ENCODE measurements at regions not wholly inside any gene's neighbourhood (a gene's known extent, or its start where the extent isn't known, plus 50 kb on each side); places are given as distances from the start of the nearest gene placed in this dataset.

DNA sequence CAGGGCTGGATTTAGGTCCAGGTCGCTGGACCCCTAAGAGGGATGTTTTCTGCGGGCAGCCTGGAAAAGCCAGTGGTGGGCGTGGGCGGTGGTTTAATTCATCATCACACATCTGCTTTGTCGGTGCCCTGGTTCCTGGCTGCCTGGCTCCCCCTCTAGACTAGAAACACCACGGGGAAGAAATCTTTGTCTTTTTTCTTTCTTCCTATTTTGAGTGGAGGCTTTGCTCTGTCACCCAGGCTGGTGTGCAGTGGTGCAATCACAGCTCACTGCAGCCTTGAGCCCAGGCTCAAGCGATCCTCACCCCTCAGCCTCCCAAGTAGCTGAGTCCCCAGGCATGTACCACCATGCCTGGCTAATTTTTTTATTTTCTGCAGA is 86.6 kb upstream of the LINC01488 start:
- Histone ChIP-seq H3K36me3 (replicated peaks in 1 of 2; ENCODE audit: control insufficient read depth in 2 of 2, insufficient read depth in 2 of 2, low read length in 2 of 2) (no peaks in the 10 kb centered on the region), H4K91ac (ENCODE audit: low read depth, low read length, poor library complexity) (no peak overlapping the region), H3K4ac (ENCODE audit: low read length) (peak overlapping the region; percentile 17), H3K9ac (ENCODE audit: low read depth, low read length, poor library complexity) (no peak overlapping the region), H3K9me3 (replicated peaks in 1 of 2; ENCODE audit: control insufficient read depth in 2 of 2, insufficient read depth in 1 of 2, low read depth in 1 of 2, low read length in 2 of 2) (peaks cover 0 to 10% of the 10 kb centered on the region in 2 donors), H3K4me3 (ENCODE audit: low read length in 2 of 2) (no peak overlapping the region), H4K8ac (ENCODE audit: low read depth, low read length) (no peak overlapping the region), H3K18ac (ENCODE audit: low read length) (peak overlapping the region; percentile 61), H2BK120ac (ENCODE audit: low read depth, low read length) (peak overlapping the region; percentile 70), H3K27ac (replicated peaks; ENCODE audit: low read length) (no peak overlapping the region), H3K4me1 (ENCODE audit: control insufficient read depth in 2 of 2, insufficient read depth in 1 of 2, low read depth in 1 of 2, low read length in 2 of 2) (peaks cover 10% of the 10 kb centered on the region in 2 donors), H2BK15ac (ENCODE audit: low read length) (peak overlapping the region; percentile 17), H2AFZ (ENCODE audit: low read length) (peak overlapping the region; percentile 17), H2BK12ac (ENCODE audit: low read length) (peak overlapping the region; percentile 14), H3K27me3 (ENCODE audit: control insufficient read depth in 3 of 3, insufficient read depth in 3 of 3, low read depth in 1 of 3, low read length in 3 of 3) (no peaks in the 10 kb centered on the region), H3K14ac (ENCODE audit: low read length) (no peak overlapping the region), H2BK5ac (ENCODE audit: low read length) (peak overlapping the region; percentile 90), H3K4me2 (ENCODE audit: insufficient read depth, low read length, poor library complexity, severe bottlenecking) (no peak overlapping the region), H3K79me1 (ENCODE audit: low read depth, low read length) (no peaks in the 10 kb centered on the region), H2AK5ac (ENCODE audit: low read depth, low read length) (peak overlapping the region; percentile 91), H3K23ac (ENCODE audit: low read depth, low read length, poor library complexity) (no peak overlapping the region)
- no peak for DNase-seq (ENCODE audit: low spot score)
- no CpG with 5 or more reads among the region's 7 CpGs for WGBS, 2 donors (ENCODE audit: extremely low coverage in 2 of 2, insufficient read length in 2 of 2, insufficient replicate concordance in 1 of 2)

- WGBS, 2 donors (ENCODE audit: extremely low coverage in 2 of 2, insufficient read length in 2 of 2, insufficient replicate concordance in 1 of 2), result no CpG with 5 or more reads among the region's 8 CpGs
- Histone ChIP-seq H3K79me1 (ENCODE audit: low read depth, low read length) (no peaks in the 10 kb centered on the region), H3K4me1 (ENCODE audit: control insufficient read depth in 2 of 2, insufficient read depth in 1 of 2, low read depth in 1 of 2, low read length in 2 of 2) (peaks cover 10% of the 10 kb centered on the region in 2 donors), H2BK15ac (ENCODE audit: low read length) (peak overlapping the region; percentile 25), H2BK12ac (ENCODE audit: low read length) (no peak overlapping the region), H3K9me3 (replicated peaks in 1 of 2; ENCODE audit: control insufficient read depth in 2 of 2, insufficient read depth in 1 of 2, low read depth in 1 of 2, low read length in 2 of 2) (peaks cover 0 to 10% of the 10 kb centered on the region in 2 donors), H4K91ac (ENCODE audit: low read depth, low read length, poor library complexity) (no peak overlapping the region), H2AFZ (ENCODE audit: low read length) (no peak overlapping the region), H3K27me3 (ENCODE audit: control insufficient read depth in 3 of 3, insufficient read depth in 3 of 3, low read depth in 1 of 3, low read length in 3 of 3) (no peaks in the 10 kb centered on the region), H3K4me3 (ENCODE audit: low read length in 2 of 2) (no peak overlapping the region), H3K18ac (ENCODE audit: low read length) (peak overlapping the region; percentile 5), H3K4ac (ENCODE audit: low read length) (no peak overlapping the region), H2BK5ac (ENCODE audit: low read length) (no peak overlapping the region), H2BK120ac (ENCODE audit: low read depth, low read length) (no peak overlapping the region), H3K14ac (ENCODE audit: low read length) (no peak overlapping the region), H3K4me2 (ENCODE audit: insufficient read depth, low read length, poor library complexity, severe bottlenecking) (no peak overlapping the region), H3K23ac (ENCODE audit: low read depth, low read length, poor library complexity) (no peak overlapping the region), H2AK5ac (ENCODE audit: low read depth, low read length) (peak overlapping the region; percentile 1), H3K27ac (replicated peaks; ENCODE audit: low read length) (no peak overlapping the region), H4K8ac (ENCODE audit: low read depth, low read length) (no peak overlapping the region), H3K9ac (ENCODE audit: low read depth, low read length, poor library complexity) (no peak overlapping the region), H3K36me3 (replicated peaks in 1 of 2; ENCODE audit: control insufficient read depth in 2 of 2, insufficient read depth in 2 of 2, low read length in 2 of 2) (no peaks in the 10 kb centered on the region)
- no peak for DNase-seq (ENCODE audit: low spot score)
Observed at GRCh38 chr11:69395287-69395686, 86.2 kb upstream of the LINC01488 start.

GRCh38 chr11:69396051-69396947 is 85.2 kb upstream of the LINC01488 start:
- H2AFZ ChIP-seq (ENCODE audit: low read length), result no peak overlapping the region
- peaks cover 10% of the 10 kb centered on the region in 2 donors for H3K4me1 ChIP-seq (ENCODE audit: control insufficient read depth in 2 of 2, insufficient read depth in 1 of 2, low read depth in 1 of 2, low read length in 2 of 2)
- no peak overlapping the region for H3K14ac ChIP-seq (ENCODE audit: low read length)
- peak overlapping the region; percentile 82 for H2BK15ac ChIP-seq (ENCODE audit: low read length)
- H3K4me3 ChIP-seq (ENCODE audit: low read length in 2 of 2), result no peak overlapping the region
- no peaks in the 10 kb centered on the region for H3K79me1 ChIP-seq (ENCODE audit: low read depth, low read length)
- no peak overlapping the region for H4K8ac ChIP-seq (ENCODE audit: low read depth, low read length)
- H4K91ac ChIP-seq (ENCODE audit: low read depth, low read length, poor library complexity), result no peak overlapping the region
- peak overlapping the region; percentile 88 for H2AK5ac ChIP-seq (ENCODE audit: low read depth, low read length)
- H3K4me2 ChIP-seq (ENCODE audit: insufficient read depth, low read length, poor library complexity, severe bottlenecking), result no peak overlapping the region
- H3K23ac ChIP-seq (ENCODE audit: low read depth, low read length, poor library complexity), result no peak overlapping the region
- H3K9me3 ChIP-seq (replicated peaks in 1 of 2; ENCODE audit: control insufficient read depth in 2 of 2, insufficient read depth in 1 of 2, low read depth in 1 of 2, low read length in 2 of 2), result peaks cover 0 to 10% of the 10 kb centered on the region in 2 donors
- H2BK5ac ChIP-seq (ENCODE audit: low read length), result no peak overlapping the region
- no peak overlapping the region for H3K9ac ChIP-seq (ENCODE audit: low read depth, low read length, poor library complexity)
- peak overlapping the region; percentile 18 for H2BK12ac ChIP-seq (ENCODE audit: low read length)
- no peaks in the 10 kb centered on the region for H3K27me3 ChIP-seq (ENCODE audit: control insufficient read depth in 3 of 3, insufficient read depth in 3 of 3, low read depth in 1 of 3, low read length in 3 of 3)
- DNase-seq (ENCODE audit: low spot score), result no peak
- H2BK120ac ChIP-seq (ENCODE audit: low read depth, low read length), result no peak overlapping the region
- H3K4ac ChIP-seq (ENCODE audit: low read length), result no peak overlapping the region
- H3K27ac ChIP-seq (replicated peaks; ENCODE audit: low read length), result no peak overlapping the region
- H3K36me3 ChIP-seq (replicated peaks in 1 of 2; ENCODE audit: control insufficient read depth in 2 of 2, insufficient read depth in 2 of 2, low read length in 2 of 2), result no peaks in the 10 kb centered on the region
- no CpG with 5 or more reads among the region's 14 CpGs for WGBS, 2 donors (ENCODE audit: extremely low coverage in 2 of 2, insufficient read length in 2 of 2, insufficient replicate concordance in 1 of 2)
- H3K18ac ChIP-seq (ENCODE audit: low read length), result peak overlapping the region; percentile 35

GRCh38 chr11:69396948-69397307 is 84.5 kb upstream of the LINC01488 start:
- no peak overlapping the region for H2BK12ac ChIP-seq (ENCODE audit: low read length)
- no peak overlapping the region for H3K14ac ChIP-seq (ENCODE audit: low read length)
- no peak overlapping the region for H2AFZ ChIP-seq (ENCODE audit: low read length)
- no peak overlapping the region for H4K91ac ChIP-seq (ENCODE audit: low read depth, low read length, poor library complexity)
- peak overlapping the region in 1 of 2 donors; percentile 45 for H3K4me3 ChIP-seq (ENCODE audit: low read length in 2 of 2)
- DNase-seq (ENCODE audit: low spot score), result no peak
- H3K36me3 ChIP-seq (replicated peaks in 1 of 2; ENCODE audit: control insufficient read depth in 2 of 2, insufficient read depth in 2 of 2, low read length in 2 of 2), result no peaks in the 10 kb centered on the region
- H3K4me2 ChIP-seq (ENCODE audit: insufficient read depth, low read length, poor library complexity, severe bottlenecking), result no peak overlapping the region
- no peaks in the 10 kb centered on the region for H3K27me3 ChIP-seq (ENCODE audit: control insufficient read depth in 3 of 3, insufficient read depth in 3 of 3, low read depth in 1 of 3, low read length in 3 of 3)
- peak overlapping the region; percentile 88 for H2AK5ac ChIP-seq (ENCODE audit: low read depth, low read length)
- peak overlapping the region; percentile 70 for H3K18ac ChIP-seq (ENCODE audit: low read length)
- H3K79me1 ChIP-seq (ENCODE audit: low read depth, low read length), result no peaks in the 10 kb centered on the region
- no peak overlapping the region for H3K9ac ChIP-seq (ENCODE audit: low read depth, low read length, poor library complexity)
- H3K4ac ChIP-seq (ENCODE audit: low read length), result no peak overlapping the region
- H3K27ac ChIP-seq (replicated peaks; ENCODE audit: low read length), result no peak overlapping the region
- peak overlapping the region; percentile 82 for H2BK15ac ChIP-seq (ENCODE audit: low read length)
- H2BK120ac ChIP-seq (ENCODE audit: low read depth, low read length), result no peak overlapping the region
- no peak overlapping the region for H4K8ac ChIP-seq (ENCODE audit: low read depth, low read length)
- H3K4me1 ChIP-seq (ENCODE audit: control insufficient read depth in 2 of 2, insufficient read depth in 1 of 2, low read depth in 1 of 2, low read length in 2 of 2), result peaks cover 10% of the 10 kb centered on the region in 2 donors
- no peak overlapping the region for H2BK5ac ChIP-seq (ENCODE audit: low read length)
- peaks cover 0 to 10% of the 10 kb centered on the region in 2 donors for H3K9me3 ChIP-seq (replicated peaks in 1 of 2; ENCODE audit: control insufficient read depth in 2 of 2, insufficient read depth in 1 of 2, low read depth in 1 of 2, low read length in 2 of 2)
- H3K23ac ChIP-seq (ENCODE audit: low read depth, low read length, poor library complexity), result peak overlapping the region; percentile 19
- no CpG with 5 or more reads among the region's 2 CpGs for WGBS, 2 donors (ENCODE audit: extremely low coverage in 2 of 2, insufficient read length in 2 of 2, insufficient replicate concordance in 1 of 2)

Data from neuronal stem cell (in vitro differentiated cells).